Activated CD4-positive, alpha-beta T cell treated with anti-CD3 and anti-CD28 coated beads, Interleukin-10, Interleukin-2, amounts not matched to agents 100 ng/mL and 50 ng/mL, durations not matched to agents 16 hours and 8 hours (primary cell): ENCODE measurements at regions not wholly inside any gene's neighbourhood (a gene's known extent, or its start where the extent isn't known, plus 50 kb on each side); places are given as distances from the start of the nearest gene placed in this dataset.

Experiments used
- DNase-seq: peaks from one replicate; pipeline ENCODE4 v3.0.0-alpha.2; 2020

DNA sequence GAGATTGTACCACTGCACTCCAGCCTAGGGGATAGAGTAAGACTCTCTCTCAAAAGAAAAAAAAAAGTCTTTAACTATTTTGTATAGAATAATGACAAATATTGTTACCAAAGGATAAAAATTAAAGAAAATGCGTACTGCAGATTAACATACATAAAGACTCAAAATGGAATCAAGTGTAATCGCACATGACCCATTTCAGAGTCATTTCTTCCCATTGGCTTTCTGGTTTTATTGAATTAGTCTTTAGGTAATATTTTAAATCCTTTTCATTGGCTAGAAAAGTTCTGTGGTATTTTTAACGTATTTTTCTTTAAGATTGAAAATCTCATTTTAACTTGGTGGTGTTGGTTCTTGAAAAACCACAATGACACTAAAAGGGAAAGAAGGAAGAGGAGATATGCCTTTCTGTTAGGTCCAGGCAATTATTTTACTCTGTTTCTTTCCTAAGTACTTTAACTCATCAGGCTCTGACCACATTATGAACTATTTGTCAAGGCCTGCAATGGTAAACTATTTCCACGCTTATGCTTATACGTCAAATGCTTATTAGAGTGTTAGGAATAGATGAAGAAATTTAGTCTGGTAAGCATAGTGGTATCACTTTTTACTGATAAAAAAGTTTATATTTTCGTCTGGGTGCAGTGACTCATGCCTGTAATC, 52.3 kb downstream of the PLEKHG1 start:
- DNase-seq = peak; percentile 16

DNA sequence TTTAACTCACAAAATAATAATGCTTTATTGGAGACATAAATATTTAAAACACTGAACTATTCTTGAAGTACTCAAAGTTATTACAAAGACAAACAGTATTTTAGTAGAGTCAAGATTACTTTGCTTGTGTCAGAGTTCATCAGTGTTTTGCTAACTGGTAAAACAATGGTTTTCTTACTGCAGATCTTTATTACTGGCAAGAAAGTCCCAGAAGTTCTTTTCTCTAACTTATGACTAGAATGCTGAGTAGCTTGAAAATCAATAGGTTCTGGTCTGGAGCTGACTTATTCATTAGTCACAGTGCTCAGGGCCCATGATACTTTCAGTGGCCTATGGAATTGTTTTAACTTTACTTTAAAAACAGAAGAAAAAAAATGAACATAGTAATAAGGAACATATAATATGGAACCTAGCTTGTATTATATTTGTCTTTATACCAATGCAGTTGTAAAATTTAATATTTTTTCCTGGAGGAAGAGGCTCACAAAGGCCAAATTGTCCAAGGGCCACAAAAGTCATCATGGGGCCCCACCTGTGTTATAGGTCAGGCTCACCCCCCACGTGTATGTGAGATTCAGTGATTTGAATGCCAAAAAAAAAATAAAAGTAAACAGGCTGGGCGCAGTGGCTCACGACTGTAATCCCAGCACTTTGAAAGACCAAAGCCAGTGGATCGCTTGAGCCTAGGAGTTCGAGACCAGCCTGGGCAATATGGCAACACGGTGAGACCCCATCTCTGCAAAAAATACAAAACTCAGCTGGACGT, 53.3 kb downstream of the PLEKHG1 start:
- DNase-seq = no peak

DNA sequence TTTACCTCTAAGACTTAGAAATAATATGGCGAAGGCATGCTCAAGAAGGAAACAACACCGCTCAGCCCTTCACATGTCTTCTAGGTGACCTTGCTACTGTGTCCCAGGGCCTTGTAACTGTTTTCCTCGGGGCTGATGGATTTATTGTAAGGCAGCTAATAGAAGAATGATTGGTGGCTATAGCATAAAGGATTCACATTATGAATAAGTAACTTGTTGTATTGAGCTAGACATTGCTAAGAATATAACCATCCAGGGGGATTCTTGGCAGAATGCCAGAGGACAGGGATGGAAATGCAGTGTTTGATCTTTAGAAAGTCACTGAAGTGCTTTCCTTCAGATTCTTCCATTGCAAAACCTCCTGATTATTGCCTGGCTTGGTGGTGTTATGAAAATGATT, 54.9 kb downstream of the PLEKHG1 start:
- DNase-seq = no peak

DNA sequence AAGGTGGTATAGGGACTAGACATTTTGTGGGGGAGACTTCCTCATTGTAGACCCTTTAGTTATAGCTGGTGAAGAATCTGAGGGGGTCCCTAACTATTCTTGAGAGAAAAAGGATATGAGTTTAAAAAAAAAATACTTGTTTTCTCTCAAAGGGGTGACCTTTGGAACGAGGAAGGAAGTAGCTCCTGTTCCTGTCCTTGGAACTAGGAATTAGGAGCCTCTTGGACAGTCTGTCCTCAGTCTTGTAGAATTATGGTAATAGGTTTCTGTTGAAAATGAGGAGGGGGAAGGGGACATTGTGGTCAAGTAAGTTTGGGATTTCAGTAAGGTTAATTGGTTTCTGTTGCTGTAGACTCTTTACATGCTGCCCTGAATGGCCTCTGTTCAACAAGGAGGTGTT, 56.5 kb downstream of the PLEKHG1 start:
- DNase-seq = no peak

DNA sequence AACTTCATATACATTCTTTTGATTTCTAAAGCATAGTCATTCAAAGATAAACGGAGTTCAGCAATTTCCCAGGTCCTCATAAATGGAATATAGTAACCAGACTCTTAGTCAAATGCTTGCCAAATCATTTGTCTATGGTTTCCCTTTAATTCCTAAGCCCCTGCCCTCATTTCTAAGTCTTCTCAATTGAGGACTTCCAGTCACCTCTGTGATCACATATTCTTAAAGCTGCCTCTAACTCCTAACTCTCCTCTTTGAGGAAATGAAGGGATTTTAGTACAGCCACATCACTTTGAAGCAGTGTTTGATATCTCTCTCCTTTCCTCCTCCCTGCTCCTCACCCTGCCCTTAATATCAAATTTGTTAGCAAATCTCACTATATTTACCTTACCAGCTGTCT, 58.7 kb downstream of the PLEKHG1 start:
- no peak for DNase-seq

DNA sequence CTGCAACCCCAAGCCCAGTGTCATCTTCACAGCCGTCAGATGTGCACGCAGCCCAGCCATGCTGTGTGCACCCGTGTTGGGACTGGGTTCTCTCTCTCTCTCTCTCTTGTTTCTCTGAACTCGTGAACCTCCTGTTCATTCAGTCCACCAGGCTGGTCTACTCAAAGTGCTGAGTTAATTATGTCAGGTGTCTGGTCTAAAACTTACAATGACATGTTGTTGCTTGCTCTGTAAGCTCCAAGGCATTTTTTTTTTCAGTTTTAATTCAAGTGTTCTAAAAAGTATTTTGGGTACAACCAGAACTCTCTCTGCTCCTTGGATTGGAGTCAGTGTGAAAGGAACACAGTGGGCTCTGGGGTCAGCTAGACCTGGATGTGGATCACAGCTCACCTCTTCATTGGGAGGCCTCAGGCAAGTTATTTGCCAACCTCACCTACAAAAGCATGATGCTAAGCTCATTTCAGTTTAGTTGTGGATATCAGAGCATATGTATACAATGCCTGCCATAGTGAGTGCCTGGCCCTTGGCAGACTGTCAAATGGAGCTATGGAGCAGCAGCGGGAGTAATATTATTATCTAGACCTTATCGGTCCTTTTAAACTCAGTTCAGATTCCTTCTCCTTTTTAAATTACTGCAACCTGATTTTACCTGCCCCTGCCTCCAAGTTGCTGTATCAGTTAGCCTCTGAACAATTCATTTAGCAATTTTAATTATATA, 59.5 kb downstream of the PLEKHG1 start:
- no peak for DNase-seq

DNA sequence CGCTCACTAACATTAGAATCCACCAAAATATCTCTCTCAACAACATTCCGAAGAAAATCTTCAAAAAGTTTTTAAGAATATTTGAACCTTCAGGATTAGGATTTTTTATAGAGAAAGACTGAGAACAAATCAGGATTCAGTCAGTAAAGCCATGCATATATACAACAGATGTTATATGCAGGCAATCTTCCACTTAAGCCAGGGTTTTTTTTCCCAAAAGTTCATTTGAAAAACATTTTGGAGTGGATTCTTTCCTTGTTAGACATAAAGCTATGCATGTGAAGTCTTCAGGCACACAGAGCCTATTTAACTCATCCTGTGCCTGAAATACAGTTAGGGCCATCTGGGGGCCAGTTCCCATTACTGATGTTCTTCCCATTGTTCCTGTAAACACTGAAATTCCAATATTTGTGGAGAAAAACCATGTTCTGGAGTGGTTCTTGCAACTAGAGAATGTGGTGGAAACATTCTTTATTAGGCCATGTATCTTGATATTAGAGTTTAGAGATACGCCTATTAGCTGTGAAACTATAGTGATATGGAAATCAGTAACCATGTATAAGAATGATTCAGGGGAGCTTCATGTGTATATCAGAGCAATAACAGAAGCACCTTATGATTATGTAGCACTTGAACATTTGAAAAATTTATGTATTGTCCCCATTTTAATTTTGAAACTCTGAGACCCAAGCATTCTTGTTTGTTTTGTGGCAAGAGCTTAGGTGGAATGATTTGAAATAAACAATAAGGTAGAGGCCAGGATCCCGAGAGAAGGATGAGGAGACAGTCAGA, 61.7 kb downstream of the PLEKHG1 start:
- no peak for DNase-seq

DNA sequence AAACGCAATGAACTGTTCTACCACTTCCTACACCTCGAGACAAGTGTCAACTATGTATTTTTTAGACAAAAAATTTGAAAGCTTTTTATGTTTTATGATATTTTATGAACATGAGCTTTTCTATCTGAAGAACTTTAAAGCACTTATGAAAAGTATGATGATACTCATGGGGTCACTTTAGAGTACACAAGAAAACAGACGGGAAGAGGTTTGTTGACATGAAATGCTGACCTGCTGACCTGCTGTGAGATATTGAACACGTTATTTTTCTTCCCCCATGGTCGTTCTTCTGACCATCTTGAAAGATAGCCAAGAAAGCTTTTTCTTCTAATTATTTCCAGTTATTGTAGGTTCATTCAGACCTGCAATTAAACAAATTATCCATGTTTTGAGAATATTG, 63.1 kb downstream of the PLEKHG1 start:
- no peak for DNase-seq

DNA sequence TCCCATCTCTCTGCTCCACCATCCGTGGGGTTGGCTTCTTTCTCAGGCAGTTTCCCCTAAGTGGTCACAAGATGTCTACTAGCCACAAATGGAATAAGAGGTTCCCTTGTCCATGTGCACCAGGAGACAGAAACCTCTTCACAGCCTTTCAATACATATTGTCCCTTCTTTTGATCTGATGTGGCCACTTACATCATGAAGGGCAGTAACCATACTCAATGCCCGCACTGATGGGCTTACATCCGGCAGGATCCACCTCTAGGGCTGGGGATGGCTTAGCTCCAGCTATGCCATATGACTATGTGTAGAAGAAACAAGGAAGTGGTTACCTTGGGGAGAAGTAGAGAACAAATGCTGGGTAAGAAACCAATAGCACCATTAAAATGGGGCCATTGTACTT, 64.4 kb downstream of the PLEKHG1 start:
- DNase-seq = no peak

DNA sequence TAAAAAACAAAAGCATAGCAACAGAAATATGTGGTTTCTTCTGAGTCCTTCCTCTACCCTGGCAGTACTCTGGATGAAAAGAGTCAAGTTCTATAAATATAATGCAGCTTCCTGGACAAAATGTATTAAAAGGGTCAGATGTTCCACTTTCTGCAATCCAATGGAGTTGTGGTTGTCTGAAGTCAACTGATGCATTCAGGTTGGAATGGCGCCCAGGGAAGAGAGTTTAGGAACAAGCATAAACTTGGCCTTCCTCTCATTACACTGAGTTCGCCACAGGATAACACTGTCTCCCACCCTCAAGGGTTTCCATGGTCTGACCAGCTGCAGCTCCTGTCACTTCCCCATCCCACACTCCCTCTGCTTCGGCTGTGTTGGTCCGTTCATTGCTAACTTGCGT, 66.4 kb downstream of the PLEKHG1 start:
- no peak for DNase-seq

DNA sequence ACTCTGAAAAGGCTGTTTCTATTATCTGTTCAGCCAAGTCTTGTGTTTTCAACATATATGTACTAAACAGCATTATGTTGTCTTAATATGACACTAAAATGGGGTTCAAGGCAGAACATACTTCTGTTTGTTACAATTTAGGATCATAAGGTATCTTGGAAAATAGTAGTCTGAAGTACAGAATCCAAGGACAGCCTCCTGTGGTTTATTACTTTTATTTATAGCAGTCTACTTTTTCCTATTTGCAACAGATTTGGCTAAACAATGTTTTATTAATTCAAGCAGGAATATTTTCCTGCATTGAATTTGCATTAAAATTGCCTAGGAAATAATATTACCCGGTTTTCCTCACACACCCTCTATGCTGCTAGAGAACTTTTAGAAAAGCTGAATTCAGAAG, 67.7 kb downstream of the PLEKHG1 start:
- no peak for DNase-seq

DNA sequence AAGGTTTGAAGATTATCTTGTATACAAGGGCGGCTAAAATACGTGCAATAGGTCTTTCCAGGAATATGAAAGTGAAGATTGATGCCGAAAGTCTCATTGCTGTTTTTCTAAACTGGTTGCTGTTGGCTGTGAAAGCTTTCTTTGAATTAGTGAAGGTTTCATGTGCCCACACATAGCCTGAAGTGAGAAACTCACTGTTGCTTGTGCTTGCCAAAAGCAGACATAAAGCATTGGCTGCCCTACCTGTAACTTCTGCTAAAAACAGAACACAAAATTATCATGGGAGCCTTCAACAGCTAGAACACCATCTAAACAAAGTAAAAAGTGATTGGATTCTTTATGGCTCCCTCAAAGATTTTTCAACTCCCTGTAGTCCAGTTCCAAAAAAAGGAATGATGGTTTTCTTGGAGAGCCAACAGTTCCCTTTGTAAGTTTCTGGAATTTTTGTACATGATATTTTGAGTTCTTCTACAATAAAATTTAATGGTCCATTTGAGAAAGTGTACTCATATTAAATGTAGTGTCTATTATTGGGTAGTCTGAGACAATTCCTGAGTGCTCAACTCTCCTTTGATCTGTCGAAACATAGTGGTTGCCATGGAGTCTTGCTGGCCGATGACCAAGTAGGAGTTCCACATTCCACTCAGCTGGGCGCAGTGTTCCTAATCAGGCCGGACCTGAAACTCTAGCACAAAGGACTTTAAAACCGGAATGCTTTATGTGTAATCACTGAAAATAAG, 68.5 kb downstream of the PLEKHG1 start:
- peak; percentile 14 for DNase-seq

DNA sequence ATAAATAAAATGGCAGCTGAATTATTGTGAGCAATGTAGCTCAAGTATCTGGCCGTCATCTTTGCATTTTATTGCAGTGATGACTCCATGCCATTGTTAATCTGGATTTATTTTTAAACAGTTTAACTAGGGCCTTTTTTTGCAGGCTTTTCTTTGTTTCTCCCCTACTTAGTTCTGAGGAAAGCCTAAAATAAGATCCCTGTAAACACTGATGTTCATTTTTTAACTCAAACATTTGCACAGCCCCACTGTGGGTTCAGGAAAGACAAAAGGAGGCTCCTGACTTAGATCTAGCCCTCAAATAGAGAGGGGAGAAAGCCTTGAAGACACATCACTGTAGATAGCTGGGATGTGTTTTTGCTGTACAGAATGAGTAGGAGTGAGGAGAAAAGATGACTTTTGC, 69.2 kb downstream of the PLEKHG1 start:
- DNase-seq = no peak

DNA sequence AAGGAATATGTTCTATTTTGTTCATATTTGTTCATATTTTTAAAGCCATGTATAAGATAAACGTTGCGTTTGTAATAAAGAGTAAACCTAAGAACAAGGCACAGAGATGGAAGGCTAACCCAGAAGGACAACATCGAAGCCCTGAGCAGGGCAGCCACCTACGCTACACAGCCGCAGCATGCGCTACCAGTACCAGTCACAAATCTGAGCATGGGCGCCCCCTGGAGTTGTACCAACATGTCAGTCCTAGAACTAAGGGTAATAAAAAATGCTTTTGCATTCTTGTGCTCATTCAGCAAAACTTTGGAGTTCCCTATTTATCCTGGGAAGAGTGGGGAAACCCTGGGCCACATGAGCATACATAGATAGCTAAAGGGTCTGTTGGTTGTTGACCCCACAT, 70.6 kb downstream of the PLEKHG1 start:
- no peak for DNase-seq

DNA sequence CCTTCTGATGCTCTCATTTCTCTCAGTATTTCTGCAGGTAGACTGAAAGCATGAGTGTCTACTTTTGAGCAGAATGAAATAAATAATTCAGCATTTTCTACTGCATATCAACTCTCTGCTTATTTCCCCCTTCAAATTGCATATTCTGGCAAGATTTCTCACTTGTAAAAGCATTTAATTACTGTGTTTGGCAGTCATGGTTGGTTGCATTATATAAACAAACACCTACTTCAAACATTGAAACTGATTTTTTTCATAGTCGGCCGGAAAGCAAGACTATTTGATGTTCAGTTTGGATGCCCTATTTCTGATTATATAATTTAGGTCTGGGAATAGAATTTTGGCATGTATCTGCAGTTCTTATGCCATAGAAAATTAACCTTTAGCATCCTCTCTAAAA, 73.1 kb downstream of the PLEKHG1 start:
- no peak for DNase-seq

DNA sequence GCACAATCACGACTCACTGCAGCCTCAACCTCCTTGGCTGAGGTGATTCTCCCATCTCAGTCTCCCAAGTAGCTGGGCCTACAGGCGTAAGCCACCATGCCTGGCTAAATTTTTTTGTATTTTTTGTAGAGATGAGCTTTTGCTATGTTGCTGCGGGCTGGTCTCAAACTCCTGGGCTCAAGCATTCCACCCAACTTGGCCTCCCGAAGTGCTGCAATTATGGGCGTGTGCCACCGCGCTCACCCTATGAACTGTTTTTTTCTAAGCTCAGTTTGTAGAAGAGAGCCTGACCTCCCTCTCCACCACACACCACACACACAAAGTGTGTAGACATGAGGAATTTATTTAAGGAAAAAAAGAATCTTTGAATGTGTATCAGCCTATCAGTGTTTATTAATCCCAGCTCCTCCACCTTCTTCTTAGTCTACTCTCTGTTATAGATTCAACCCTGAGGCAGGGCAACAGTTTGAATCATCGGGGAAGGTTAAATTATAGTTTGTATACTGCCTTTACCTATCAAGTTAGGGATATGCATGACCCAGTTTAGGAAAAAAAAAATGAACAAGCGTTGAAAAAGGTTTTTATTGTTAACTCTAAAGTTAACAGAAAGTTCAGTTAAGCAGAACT, 74.1 kb downstream of the PLEKHG1 start:
- no peak for DNase-seq

DNA sequence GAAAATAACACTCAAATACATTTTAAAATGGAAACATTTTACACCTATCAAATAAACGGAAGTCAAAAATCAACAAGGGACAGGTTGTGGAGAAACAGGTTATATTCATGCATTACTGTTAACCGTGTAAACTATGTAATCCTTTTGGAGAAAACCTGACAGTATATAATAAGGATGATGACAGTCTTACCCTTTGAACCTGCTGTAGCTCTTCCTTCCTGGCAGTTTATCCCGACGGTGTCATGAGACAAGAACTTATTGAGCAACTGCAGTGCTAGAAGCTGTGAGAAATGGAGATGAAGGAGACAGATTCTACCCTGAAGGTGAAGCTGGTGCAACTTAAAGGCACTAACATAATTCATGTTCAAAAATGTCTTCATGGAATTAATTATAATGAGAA, 76.7 kb downstream of the PLEKHG1 start:
- no peak for DNase-seq

DNA sequence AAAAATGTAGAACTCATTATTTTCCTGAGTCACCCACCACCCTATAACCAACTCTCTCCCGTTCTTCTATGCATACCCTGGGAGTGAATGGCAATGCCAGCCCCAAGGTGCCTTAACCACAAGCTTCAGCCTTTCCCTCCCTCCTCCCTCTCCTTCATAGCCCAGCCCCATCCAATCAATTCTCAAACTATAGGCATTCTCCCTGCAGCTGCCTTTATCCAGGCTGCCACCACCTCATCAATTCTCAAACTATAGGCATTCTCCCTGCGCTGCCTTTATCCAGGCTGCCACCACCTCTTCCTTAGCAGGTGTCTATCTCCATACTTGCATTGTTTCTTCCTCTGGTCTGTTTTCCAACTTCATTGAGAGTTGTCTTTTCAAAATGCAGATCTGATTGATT, 77.1 kb downstream of the PLEKHG1 start:
- DNase-seq = no peak

DNA sequence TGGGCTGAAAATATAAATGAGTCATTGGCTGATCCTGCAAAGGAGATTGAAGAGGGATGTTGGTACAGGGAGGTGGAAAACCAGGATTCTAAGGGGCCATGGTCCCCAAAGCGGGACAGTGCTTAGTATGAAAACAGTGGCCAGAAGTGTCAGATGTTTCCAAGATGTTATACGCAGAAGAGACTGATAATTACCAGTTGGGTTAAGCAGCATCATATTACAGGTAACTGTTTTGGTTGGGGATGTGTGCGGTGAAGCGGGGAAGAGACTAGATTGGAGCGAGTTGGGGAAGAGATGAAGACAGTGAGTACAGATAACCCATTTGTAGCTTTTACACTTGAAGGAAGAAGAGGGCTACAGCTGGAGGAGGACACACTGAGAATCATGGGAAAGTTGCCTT, 80.8 kb downstream of the PLEKHG1 start:
- no peak for DNase-seq

DNA sequence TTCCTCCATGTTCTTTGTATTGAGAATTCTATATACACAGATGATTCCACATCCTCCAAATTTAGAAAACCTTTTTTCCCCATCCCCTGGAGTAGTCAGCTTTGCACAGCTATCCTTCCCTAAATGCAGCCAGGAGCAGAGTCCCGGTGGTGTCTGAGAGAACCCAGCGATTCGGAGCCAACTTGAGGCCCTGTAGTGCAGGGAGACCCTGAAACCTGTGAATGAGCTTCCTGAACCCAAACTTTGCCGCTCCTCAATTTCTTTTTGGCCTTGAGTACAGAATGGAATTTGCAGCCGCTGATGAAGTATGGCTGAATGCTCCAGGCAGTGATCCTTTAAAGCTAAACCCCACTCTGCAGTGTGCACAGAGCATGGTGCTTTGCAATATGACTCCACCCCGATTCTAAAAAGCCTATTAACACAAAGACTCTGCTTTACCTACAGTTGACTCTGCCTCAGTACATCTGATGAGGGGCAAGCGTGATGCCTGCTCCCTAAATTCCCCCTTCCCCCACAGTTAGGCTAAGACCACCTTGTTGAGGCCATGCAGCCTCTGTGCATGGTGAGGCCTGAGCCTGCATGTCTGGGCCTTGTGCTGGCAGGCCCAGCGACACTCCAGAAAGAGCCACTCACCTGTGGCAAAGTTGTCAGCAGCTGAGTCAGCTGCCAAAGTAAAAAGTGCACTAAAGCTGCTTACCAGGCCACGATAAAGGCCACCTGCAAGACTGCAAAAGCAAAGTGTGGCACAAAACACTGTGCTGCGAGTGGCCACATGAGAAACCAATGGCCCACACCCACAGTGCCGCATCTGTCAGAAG, 82.1 kb downstream of the PLEKHG1 start:
- DNase-seq = no peak

DNA sequence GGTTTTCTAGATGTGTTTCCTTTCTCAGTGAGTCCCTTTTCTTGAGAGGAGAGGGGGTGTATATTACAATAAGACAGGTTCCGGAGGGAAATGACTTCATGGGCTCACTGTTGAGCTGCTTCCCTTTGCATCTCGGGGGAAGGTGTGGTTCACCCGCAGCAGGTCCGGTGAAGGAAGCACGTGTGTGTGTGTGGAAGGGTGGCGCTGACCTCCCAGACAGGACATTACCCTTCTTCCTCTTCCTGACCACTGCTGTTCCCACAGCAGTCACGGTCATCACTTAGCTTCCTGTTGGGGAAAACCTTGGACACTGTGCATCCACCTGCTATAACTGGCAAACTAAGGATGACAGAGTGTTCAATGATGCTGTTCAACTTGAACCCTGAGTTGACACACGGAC, 83.6 kb downstream of the PLEKHG1 start:
- no peak for DNase-seq
